ENCODE measurements at regions not wholly inside any gene's neighbourhood (a gene's known extent, or its start where the extent isn't known, plus 50 kb on each side); places are given as distances from the start of the nearest gene placed in this dataset.

- TF ChIP-seq JUND (IDR thresholded peaks at IDR 0.05; ENCODE audit: low read length) (no peak), KDM4A (IDR thresholded peaks at IDR 0.05; ENCODE audit: low read depth, low read length, severe bottlenecking) (no peak), SIRT6 (IDR thresholded peaks at IDR 0.05; ENCODE audit: low read length) (no peak)
These were observed 715.2 kb upstream of the HTR2C start (continued) for GRCh38 chrX:113868711-113869110.
